ENCODE measurements at regions not wholly inside any gene's neighbourhood (a gene's known extent, or its start where the extent isn't known, plus 50 kb on each side); places are given as distances from the start of the nearest gene placed in this dataset.

GRCh38 chr18:47571957-47572356 is 320.5 kb upstream of the SKOR2 start:
- no peak for TF ChIP-seq CTCF (conservative IDR thresholded peaks at IDR 0.05; ENCODE audit: low read length)
- TF ChIP-seq EZH2phosphoT487 (IDR thresholded peaks at IDR 0.05; ENCODE audit: borderline replicate concordance, low read depth, low read length) = no peak
